Fibroblast of pulmonary artery (primary cell): ENCODE measurements at regions not wholly inside any gene's neighbourhood (a gene's known extent, or its start where the extent isn't known, plus 50 kb on each side); places are given as distances from the start of the nearest gene placed in this dataset.

ENCODE experiments used
- DNase-seq: peaks from one replicate; pipeline ENCODE4 v3.0.0-alpha.2; 2010; ENCODE audit warnings: low read depth
- H3K4me3 ChIP-seq: replicated peaks from 2 replicates; pipeline ENCODE4 v1.5.1; 2011; ENCODE audit warnings: low read depth, mild to moderate bottlenecking, control low read depth, low read length, moderate library complexity
- TF ChIP-seq, protein P1 (sequence below): IDR thresholded peaks from 2 replicates; pipeline ENCODE4 v1.5.1; 2011; ENCODE audit warnings: mild to moderate bottlenecking, control low read depth, low read length, inconsistent platforms; ENCODE audit errors: missing control alignments

DNA sequence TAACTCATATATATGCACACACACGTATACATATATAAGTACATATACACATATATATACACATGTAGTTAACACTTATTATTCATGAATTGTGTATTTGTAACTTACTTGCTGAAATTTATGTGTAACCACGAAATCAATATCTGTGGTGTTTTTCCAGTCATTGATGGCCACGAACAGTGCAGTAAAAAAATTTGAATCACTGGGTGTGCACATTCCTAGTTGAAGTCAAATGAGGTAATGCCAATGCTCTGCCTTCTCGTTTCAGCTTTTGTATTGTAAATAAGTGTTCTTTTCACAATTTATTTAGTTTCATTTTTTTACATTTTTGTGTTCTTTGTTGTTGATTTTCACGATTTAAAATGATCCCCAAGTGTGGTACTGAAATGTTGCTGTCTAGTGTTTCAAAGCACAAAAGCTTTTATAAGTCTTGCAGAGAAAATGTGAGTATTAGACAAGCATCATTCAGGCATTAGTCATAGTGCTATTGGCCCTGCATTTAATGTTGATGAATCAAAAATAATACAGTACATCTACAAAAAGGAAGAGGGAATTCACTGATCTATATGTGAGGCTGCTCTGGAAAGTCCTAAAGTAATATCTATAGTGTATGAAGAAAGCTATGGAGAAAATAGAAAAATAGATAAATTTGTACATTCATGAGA, 419.0 kb downstream of the DSC3 start:
- H3K4me3 ChIP-seq: no peak overlapping the region
- TF ChIP-seq, protein P1, sequence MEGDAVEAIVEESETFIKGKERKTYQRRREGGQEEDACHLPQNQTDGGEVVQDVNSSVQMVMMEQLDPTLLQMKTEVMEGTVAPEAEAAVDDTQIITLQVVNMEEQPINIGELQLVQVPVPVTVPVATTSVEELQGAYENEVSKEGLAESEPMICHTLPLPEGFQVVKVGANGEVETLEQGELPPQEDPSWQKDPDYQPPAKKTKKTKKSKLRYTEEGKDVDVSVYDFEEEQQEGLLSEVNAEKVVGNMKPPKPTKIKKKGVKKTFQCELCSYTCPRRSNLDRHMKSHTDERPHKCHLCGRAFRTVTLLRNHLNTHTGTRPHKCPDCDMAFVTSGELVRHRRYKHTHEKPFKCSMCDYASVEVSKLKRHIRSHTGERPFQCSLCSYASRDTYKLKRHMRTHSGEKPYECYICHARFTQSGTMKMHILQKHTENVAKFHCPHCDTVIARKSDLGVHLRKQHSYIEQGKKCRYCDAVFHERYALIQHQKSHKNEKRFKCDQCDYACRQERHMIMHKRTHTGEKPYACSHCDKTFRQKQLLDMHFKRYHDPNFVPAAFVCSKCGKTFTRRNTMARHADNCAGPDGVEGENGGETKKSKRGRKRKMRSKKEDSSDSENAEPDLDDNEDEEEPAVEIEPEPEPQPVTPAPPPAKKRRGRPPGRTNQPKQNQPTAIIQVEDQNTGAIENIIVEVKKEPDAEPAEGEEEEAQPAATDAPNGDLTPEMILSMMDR: no peak
- DNase-seq: no peak

DNA sequence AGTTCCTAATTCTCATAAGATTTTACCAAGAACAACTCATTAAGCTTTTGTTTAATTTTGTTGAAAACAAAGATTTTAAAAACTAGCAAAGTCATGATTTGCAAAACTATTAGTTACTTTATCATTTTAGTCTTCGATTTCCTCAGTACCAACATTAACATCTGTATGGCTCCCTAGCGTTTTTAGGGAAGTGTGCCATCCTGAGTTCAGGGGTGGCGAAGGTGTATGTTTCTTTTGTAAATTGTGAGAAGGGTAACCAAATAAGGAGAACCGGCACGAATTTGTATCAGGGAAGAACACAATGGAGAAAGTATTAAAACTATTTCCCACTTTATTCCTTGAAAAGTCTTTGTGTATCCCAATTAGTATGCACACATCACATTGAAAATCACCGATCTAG, 419.9 kb downstream of the DSC3 start:
- TF ChIP-seq, protein P1: no peak
- no peak for DNase-seq
- H3K4me3 ChIP-seq: no peak overlapping the region

DNA sequence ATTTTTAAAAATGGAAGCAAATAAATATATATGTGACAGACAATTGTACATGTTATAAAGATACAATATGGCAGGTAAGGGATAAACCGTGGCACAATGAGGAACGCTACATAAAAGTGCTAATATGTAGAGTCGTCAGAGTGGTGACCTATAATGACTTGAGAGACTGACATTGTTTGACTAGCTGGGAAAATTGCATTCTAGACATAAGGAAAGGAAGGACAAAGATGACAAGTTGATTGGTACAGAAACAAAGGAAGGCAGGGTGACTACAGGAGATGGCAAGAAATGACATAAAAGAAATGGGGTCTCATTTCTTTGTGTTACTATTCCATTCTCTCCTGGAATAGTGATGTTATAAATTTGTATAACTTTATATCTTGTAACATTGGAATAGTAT, 420.4 kb downstream of the DSC3 start:
- no peak overlapping the region for H3K4me3 ChIP-seq
- DNase-seq: no peak
- TF ChIP-seq, protein P1: no peak

DNA sequence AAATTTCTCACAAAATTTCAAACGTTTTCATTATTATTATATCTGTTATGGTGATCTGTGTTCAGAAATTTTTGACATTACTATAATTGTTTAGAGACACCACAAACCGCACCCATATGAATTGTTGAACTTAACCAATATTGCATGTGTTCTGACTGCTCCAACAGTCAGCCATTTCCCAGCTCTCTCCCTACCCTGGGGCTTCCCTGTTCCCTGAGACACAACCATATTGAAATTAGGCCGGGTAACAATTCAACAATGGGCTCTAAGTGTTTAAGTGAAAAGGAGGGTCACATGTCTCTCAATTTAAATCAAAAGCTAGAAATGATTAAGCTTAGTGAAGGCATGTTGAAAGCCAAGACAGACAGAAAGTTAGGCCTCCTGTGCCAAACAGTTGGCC, 424.0 kb downstream of the DSC3 start:
- TF ChIP-seq, protein P1: no peak
- no peak overlapping the region for H3K4me3 ChIP-seq
- no peak for DNase-seq

DNA sequence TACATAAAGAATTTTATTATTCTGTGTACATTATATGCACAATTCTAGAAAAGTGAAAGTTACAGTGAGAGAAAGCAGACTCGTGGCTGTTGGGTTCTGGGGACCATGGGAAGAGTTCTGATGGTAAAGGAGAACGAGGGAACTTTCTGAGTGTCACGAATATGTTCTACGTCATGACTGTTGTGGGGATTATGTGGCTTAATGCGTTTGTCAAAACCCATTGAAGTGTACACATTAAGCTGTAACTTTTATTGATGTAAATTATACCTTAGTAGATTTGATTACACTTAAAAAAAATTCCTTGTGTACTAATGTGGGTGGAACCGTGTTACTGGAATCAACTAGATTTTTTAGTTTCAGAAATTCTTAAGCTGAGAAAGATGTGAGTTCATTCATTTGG, 426.1 kb downstream of the DSC3 start:
- DNase-seq: no peak
- TF ChIP-seq, protein P1: no peak
- no peak overlapping the region for H3K4me3 ChIP-seq

DNA sequence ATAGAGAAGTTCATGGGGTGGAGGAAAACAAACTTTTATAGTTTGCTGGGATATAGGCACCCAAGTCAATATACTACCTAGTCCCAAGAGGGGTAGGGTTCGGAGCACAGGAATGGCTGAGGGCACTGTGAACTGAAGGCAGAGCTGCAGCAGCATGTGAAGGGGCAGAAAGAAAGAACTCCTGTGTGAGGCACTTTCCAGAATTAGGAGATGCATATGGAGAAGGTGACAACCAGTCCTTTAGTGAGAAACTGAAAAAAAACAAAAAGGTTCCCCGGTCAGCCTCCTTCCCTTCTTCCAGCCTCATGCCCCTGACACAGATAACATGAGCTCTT, 429.1 kb downstream of the DSC3 start:
- DNase-seq: no peak
- no peak overlapping the region for H3K4me3 ChIP-seq
- TF ChIP-seq, protein P1: no peak

DNA sequence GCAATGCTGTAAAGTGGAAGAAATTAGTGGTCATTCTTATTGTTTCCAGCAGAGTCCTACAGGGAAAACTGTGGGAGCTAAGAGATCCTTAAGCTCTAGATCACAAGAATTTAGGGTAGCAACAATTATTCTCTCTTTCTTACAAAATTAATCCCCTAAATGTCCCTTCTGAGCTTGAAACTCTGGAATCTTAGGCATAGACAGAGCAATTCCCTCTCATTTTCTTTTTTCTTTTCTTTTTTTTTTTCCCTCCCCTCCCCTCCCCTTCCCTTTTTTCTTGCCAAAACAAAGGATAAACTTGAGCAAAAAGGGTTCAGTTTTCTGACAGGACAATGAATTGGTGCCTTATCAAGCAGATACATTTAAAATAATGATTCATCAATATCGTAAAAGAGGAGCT, 441.0 kb downstream of the DSC3 start:
- TF ChIP-seq, protein P1: no peak
- no peak overlapping the region for H3K4me3 ChIP-seq
- DNase-seq: no peak
